ENCODE measurements at regions not wholly inside any gene's neighbourhood (a gene's known extent, or its start where the extent isn't known, plus 50 kb on each side); places are given as distances from the start of the nearest gene placed in this dataset.

GRCh38 chr13:27847669-27848068 lies 55.4 kb downstream of the GSX1 start:
- DNase-seq (ENCODE audit: low spot score), result no peak

- no peak for DNase-seq (ENCODE audit: low spot score)
These were observed 59.0 kb downstream of the GSX1 start for GRCh38 chr13:27851096-27851850.

DNA sequence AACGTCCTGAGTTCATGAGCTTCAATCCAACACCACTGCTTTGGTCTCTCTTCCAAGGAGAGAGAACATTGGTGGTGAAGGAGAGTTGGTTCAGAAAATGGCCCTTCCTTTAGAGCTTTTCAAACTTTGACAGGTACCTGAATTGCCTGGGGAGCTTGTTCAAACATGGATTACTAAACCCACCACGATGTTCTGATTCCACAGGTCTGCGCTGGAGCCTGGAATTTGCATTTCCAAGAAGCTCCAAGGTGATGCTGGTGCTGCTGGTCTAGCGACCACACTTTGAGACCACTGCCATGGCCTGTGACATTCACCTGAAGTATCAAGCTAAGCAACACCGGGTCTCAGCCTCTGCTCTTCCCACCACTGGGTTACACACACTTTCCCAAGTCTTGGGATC lies 60.2 kb downstream of the GSX1 start:
- no peak for DNase-seq (ENCODE audit: low spot score)

- no peak for DNase-seq (ENCODE audit: low spot score)
These were observed 61.1 kb downstream of the GSX1 start for GRCh38 chr13:27853335-27853734.

DNA sequence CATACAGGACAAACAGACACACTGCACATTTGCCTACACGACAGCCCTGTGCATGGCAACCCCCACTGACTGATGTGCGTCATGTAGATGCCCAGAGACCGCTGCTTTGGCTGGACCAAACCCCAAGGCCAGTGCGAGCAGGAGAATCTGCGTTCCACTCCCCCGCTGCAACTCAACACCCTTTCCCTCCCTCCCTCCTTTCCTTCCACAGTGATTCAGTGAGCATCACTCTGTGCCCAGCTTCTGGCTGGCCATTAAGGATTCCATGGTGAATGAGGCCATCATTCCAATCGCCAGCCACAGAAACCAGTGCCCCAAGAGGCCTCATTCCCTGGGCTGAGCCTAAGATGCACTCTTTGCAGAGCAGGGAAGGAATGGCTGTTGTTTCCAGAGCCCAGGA lies 61.6 kb downstream of the GSX1 start:
- no peak for DNase-seq (ENCODE audit: low spot score)

GRCh38 chr13:27854606-27855005 lies 62.3 kb downstream of the GSX1 start:
- no peak for DNase-seq (ENCODE audit: low spot score)

GRCh38 chr13:27855381-27855780 lies 63.1 kb downstream of the GSX1 start:
- no peak for DNase-seq (ENCODE audit: low spot score)

GRCh38 chr13:27857282-27857681 lies 62.5 kb upstream of the PDX1 start:
- DNase-seq (ENCODE audit: low spot score), result no peak

DNA sequence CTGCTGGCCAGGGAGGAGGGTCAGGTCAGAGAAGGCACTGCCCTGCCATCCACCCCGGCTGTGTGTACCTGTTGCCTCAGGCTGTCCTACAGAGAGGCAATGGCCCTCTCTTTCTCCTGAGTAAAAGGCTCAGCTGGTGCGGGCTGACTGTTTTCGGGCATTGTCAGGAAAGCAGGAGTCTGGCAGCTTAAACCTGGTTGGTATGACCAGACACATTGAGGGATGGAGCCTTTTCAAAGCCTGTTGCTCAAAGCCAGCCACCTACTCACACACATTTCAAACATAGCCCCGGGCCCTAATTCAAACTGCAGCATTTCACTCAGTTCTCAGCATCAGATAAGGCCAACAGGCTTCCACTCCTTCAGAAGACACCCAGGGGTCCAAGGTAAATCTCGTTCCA lies 61.8 kb upstream of the PDX1 start:
- DNase-seq (ENCODE audit: low spot score), result no peak

DNA sequence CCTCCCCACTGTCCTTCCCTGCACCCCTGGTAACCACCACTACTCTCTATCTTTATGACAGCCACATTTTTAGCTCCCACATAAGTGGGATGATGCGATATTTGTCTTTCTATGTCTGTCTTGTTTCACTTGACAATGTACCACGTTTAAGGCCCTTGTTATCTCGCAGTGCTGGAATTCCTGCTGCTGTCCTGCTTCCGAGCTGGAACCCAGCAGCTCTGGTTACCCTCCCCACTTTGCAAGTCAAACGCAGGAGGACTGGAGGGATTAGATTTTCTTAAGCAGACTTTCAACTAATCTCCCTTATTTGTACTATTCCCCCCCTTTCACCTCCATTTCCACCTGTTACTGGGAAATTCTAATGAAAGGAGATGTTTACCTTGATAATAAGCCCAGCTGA lies 59.1 kb upstream of the PDX1 start:
- DNase-seq (ENCODE audit: low spot score), result no peak

GRCh38 chr13:27861165-27861564 lies 58.6 kb upstream of the PDX1 start:
- DNase-seq (ENCODE audit: low spot score), result no peak

GRCh38 chr13:27868641-27869435 lies 51.0 kb upstream of the PDX1 start:
- peak; percentile 9 for DNase-seq (ENCODE audit: low spot score)

GRCh38 chr13:27869436-27870095 lies 50.2 kb upstream of the PDX1 start:
- DNase-seq (ENCODE audit: low spot score), result no peak
